IMR-90 (cell line): ENCODE measurements at regions not wholly inside any gene's neighbourhood (a gene's known extent, or its start where the extent isn't known, plus 50 kb on each side); places are given as distances from the start of the nearest gene placed in this dataset.

Source experiments
- ATAC-seq: fragments of 200-7000 bp; cut with Tn5 transposase; 2 replicates; pipeline ENCODE4 v1.9.1; 2020; ENCODE audit warnings: low read depth, mild to moderate bottlenecking, moderate library complexity
- BruUV-seq: library from RNA; stranded (reverse); fragments of 400-500 nt; replicated peaks from 2 replicates; lab custom pipeline; 2021; lab: Mats Ljungman, UMichigan
- CTCF ChIA-PET: fragments of 300-600 bp; formaldehyde crosslinking; extraction: SDS; loops from one replicate; lab custom pipeline; 2021; ENCODE audit warnings: antibody characterized with exemption; lab: Yijun Ruan, JAX
- POLR2A ChIA-PET: fragments of 300-600 bp; sonication (Branson Sonifier 250); formaldehyde crosslinking; loops from one replicate; lab custom pipeline; 2022; ENCODE audit warnings: antibody characterized with exemption; ENCODE audit not compliant: unreplicated experiment; lab: Charles Lee
- DNase-seq: peaks from one replicate; pipeline ENCODE4 v3.0.0; 2013
- H2AFZ ChIP-seq: replicated peaks from 2 replicates; pipeline ENCODE3; 2013; ENCODE audit warnings: low read length, mild to moderate bottlenecking; ENCODE audit not compliant: poor library complexity
- H2AK5ac ChIP-seq: 2 replicates; pipeline ENCODE4 v1.6.1; 2013; ENCODE audit warnings: low read depth, low read length, inconsistent platforms
- H2AK9ac ChIP-seq: replicated peaks from 2 replicates; pipeline ENCODE3; 2013; ENCODE audit warnings: mild to moderate bottlenecking, low read depth, low read length, moderate library complexity; ENCODE audit not compliant: poor library complexity
- H2BK120ac ChIP-seq: 2 replicates; pipeline ENCODE4 v1.6.1; 2013; ENCODE audit warnings: low read depth, low read length, inconsistent platforms
- H2BK15ac ChIP-seq: 3 replicates; pipeline ENCODE4 v1.6.1; 2013; ENCODE audit warnings: low read depth, low read length, inconsistent platforms
- H2BK20ac ChIP-seq: 2 replicates; pipeline ENCODE4 v1.6.1; 2013; ENCODE audit warnings: low read depth, mild to moderate bottlenecking, inconsistent platforms, low read length, moderate library complexity
- H2BK5ac ChIP-seq: 2 replicates; pipeline ENCODE4 v1.6.1; 2013; ENCODE audit warnings: mild to moderate bottlenecking, low read depth, low read length, inconsistent platforms; ENCODE audit not compliant: poor library complexity, severe bottlenecking
- H3K14ac ChIP-seq: replicated peaks from 2 replicates; pipeline ENCODE4 v1.6.1; 2013; ENCODE audit warnings: low read depth, low read length, inconsistent platforms
- H3K18ac ChIP-seq: 2 replicates; pipeline ENCODE4 v1.6.1; 2013; ENCODE audit warnings: low read depth, low read length, control low read depth
- H3K23ac ChIP-seq: 2 replicates; pipeline ENCODE4 v1.6.1; 2013; ENCODE audit warnings: low read depth, low read length, inconsistent platforms
- H3K27ac ChIP-seq: 2 replicates; pipeline ENCODE4 v1.5.1; 2013; ENCODE audit warnings: mild to moderate bottlenecking, control low read depth, low read length; ENCODE audit not compliant: insufficient read depth
- H3K27me3 ChIP-seq: 2 replicates; pipeline ENCODE4 v1.6.1; 2013; ENCODE audit warnings: low read length; ENCODE audit not compliant: control insufficient read depth, insufficient read depth
- H3K36me3 ChIP-seq: 2 replicates; pipeline ENCODE4 v1.6.1; 2013; ENCODE audit warnings: low read length, mixed read lengths; ENCODE audit not compliant: control insufficient read depth, insufficient read depth
- H3K4ac ChIP-seq: 2 replicates; pipeline ENCODE4 v1.6.1; 2013; ENCODE audit warnings: low read depth, low read length, inconsistent platforms
- H3K4me1 ChIP-seq: 2 replicates; pipeline ENCODE4 v1.6.1; 2013; ENCODE audit warnings: low read length, mixed read lengths; ENCODE audit not compliant: control insufficient read depth, insufficient read depth
- H3K4me2 ChIP-seq: 2 replicates; pipeline ENCODE4 v1.6.1; 2013; ENCODE audit warnings: low read depth, mild to moderate bottlenecking, control low read depth, low read length, moderate library complexity
- H3K4me3 ChIP-seq: 2 replicates; pipeline ENCODE4 v1.5.1; 2013; ENCODE audit warnings: low read depth, mild to moderate bottlenecking, control low read depth, low read length, moderate library complexity; ENCODE audit not compliant: insufficient read depth
- H3K56ac ChIP-seq: 2 replicates; pipeline ENCODE4 v1.6.1; 2013; ENCODE audit warnings: low read length, inconsistent platforms; ENCODE audit not compliant: insufficient read depth; ENCODE audit errors: extremely low read depth
- H3K79me1 ChIP-seq, 2 experiments: 2 replicates each; pipeline ENCODE4 v1.6.1; 2013; ENCODE audit warnings: low read length in 2 of 2, inconsistent platforms in 1 of 2, low read depth in 1 of 2
- H3K9ac ChIP-seq: 2 replicates; pipeline ENCODE4 v1.6.1; 2013; ENCODE audit warnings: low read depth, low read length, control low read depth
- H3K9me1 ChIP-seq: 2 replicates; pipeline ENCODE4 v1.6.1; 2013; ENCODE audit warnings: low read length, inconsistent platforms; ENCODE audit not compliant: insufficient read depth
- H3K9me3 ChIP-seq: 2 replicates; pipeline ENCODE4 v1.6.1; 2013; ENCODE audit warnings: low read length; ENCODE audit not compliant: control insufficient read depth, insufficient read depth
- H4K20me1 ChIP-seq: 2 replicates; pipeline ENCODE4 v1.6.1; 2013; ENCODE audit warnings: low read length, inconsistent platforms; ENCODE audit not compliant: insufficient read depth
- H4K5ac ChIP-seq: 2 replicates; pipeline ENCODE4 v1.6.1; 2013; ENCODE audit warnings: mild to moderate bottlenecking, low read depth, low read length, control low read depth
- H4K8ac ChIP-seq, 2 experiments: 2 replicates each; pipeline ENCODE4 v1.6.1; 2013; ENCODE audit warnings: low read depth in 2 of 2, low read length in 2 of 2, control low read depth in 1 of 2, inconsistent platforms in 1 of 2
- H4K91ac ChIP-seq: 2 replicates; pipeline ENCODE4 v1.6.1; 2013; ENCODE audit warnings: low read depth, low read length, inconsistent platforms; ENCODE audit not compliant: insufficient read depth
- NFE2L2 ChIP-seq: fragments of 150-350 bp; IDR thresholded peaks from 2 replicates; pipeline ENCODE4 v1.6.1; 2016; ENCODE audit warnings: low read depth, mild to moderate bottlenecking, low read length
- RAD21 ChIP-seq: IDR thresholded peaks from 2 replicates; pipeline ENCODE4 v1.6.1; 2012; ENCODE audit warnings: low read length, improper control_type of control experiment
- SMC3 ChIP-seq: fragments of 150-350 bp; IDR thresholded peaks from 2 replicates; pipeline ENCODE4 v1.6.1; 2016; ENCODE audit warnings: low read depth, mild to moderate bottlenecking, antibody characterized with exemption, low read length, moderate library complexity
- USF2 ChIP-seq: fragments of 150-350 bp; IDR thresholded peaks from 2 replicates; pipeline ENCODE4 v1.6.1; 2017; ENCODE audit warnings: mild to moderate bottlenecking, antibody characterized with exemption, low read length, low read depth
- WGBS, 2 experiments: methylation state at CpG; one replicate each; pipeline versions ENCODE4 v1.1.5 to v1.1.7; 2013; ENCODE audit warnings: missing lambda C conversion rate in 2 of 2; ENCODE audit not compliant: insufficient read length in 1 of 2; ENCODE audit errors: extremely low coverage in 2 of 2; 5-methylcytosine and 5-hydroxymethylcytosine counted together
- dilution Hi-C: fragments of 300-500 bp; cut with HindIII; formaldehyde crosslinking; loops from one replicate; pipeline ENCODE4 v1.14.3; 2018; ENCODE audit warnings: low sequenced_read_pairs; ENCODE audit not compliant: unreplicated experiment
- in situ Hi-C: fragments of 300-500 bp; cut with MboI; formaldehyde crosslinking; loops from 3 replicates; pipeline ENCODE4 v1.14.3; 2019; ENCODE audit warnings: low sequenced_read_pairs, inconsistent platforms, mixed read lengths
- intact Hi-C: fragments of 100-400 bp; cut with micrococcal nuclease; formaldehyde crosslinking; loops from 2 replicates; pipeline ENCODE4 v1.10.0; 2022

GRCh38 chr6:97361286-97361685, 78.3 kb upstream of the MMS22L start:
- Histone ChIP-seq H3K79me1 (no peaks in the 10 kb centered on the region), H3K9me3 (no peaks in the 10 kb centered on the region), H3K18ac (no peak overlapping the region), H4K8ac (no peak overlapping the region), H2AK9ac (no peak overlapping the region), H3K4ac (no peak overlapping the region), H3K9me1 (no peaks in the 10 kb centered on the region), H2BK120ac (no peak overlapping the region), H2BK15ac (no peak overlapping the region), H2AFZ (no peak overlapping the region), H3K4me2 (no peak overlapping the region), H3K56ac (no peak overlapping the region), H3K9ac (no peak overlapping the region), H3K23ac (no peak overlapping the region), H3K4me3 (no peak overlapping the region), H2BK20ac (no peak overlapping the region), H3K27ac (no peak overlapping the region), H4K5ac (no peak overlapping the region), H3K4me1 (no peaks in the 10 kb centered on the region), H3K36me3 (no peaks in the 10 kb centered on the region), H3K27me3 (no peaks in the 10 kb centered on the region; the same call in 1 of the 2 replicates), H3K14ac (no peak overlapping the region), H4K91ac (no peak overlapping the region), H2AK5ac (no peak overlapping the region), H2BK5ac (no peak overlapping the region), H4K20me1 (no peaks in the 10 kb centered on the region)
- in situ Hi-C loops (no loop called here), dilution Hi-C loops (no loop called here), intact Hi-C loops (no loop called here)
- ChIA-PET POLR2A (interaction anchor here (0.7 kb wide), 1 partner anchor 308 kb away, joined by 3 read pairs; no protein-coding TSS in a partner anchor), CTCF (interaction anchor here (0.5 to 0.6 kb wide), 2 partner anchors 49 to 125 kb away, joined by 3 to 4 read pairs; no protein-coding TSS in a partner anchor)
- WGBS, 2 experiments, result no CpG with 5 or more reads among the region's 2 CpGs
- DNase-seq (no peak), ATAC-seq (no peak)
- no TSS peak for BruUV-seq
- TF ChIP-seq SMC3 (no peak), RAD21 (no peak), NFE2L2 (no peak), USF2 (no peak)
